HG03378 (cell line): ENCODE measurements at regions not wholly inside any gene's neighbourhood (a gene's known extent, or its start where the extent isn't known, plus 50 kb on each side); places are given as distances from the start of the nearest gene placed in this dataset.
"Not testable (repeated sequence)": the region's sequence is repeated elsewhere in the genome, so short reads cannot be mapped to it uniquely, and the experiment has no call there.

Experiments
- ATAC-seq: cut with Tn5 transposase; IDR thresholded peaks from one replicate; pipeline ENCODE4 v1.9.1; 2021; ENCODE audit warnings: mild to moderate bottlenecking, moderate library complexity; ENCODE audit not compliant: unreplicated experiment

DNA sequence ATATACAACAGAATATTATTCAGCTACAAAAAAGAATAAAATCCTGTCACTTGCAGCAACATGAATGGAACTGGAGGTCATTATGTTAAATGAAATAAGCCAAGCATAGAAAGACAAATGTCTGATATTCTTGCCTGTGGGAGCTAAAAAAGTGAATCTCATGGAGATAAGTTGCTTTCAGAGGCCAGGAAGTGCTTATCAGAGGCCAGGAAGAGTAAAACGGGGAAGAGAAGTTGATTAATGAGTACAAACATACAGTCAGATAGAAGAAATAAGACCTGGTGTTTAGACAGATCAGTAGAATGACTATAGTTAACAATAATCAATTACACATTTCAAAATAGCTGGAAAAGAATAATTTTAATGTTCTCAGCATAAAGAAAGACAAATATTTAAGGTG lies 54.4 kb upstream of the CPHXL start:
- no peak for ATAC-seq

GRCh38 chr16:75781683-75782343 lies 55.5 kb upstream of the CPHXL start:
- ATAC-seq = no peak

DNA sequence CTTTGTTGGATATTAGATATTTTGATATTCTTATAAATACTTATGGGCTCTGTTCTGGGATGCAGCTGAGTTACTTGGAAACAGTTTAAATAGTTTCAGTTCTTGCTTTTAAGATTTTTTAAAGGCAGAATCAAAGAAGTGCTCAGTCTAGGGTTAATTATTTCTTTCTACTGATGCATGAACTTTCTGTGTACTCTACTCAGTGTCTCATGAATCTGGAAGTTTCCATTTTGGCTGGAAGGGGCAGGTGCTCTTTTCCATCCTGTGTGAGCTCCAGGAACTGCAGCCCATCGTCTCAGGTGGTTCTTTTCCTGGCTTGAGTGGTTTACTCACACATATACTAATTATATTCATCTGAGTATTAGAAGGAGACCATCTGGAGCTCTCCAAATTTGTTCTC lies 61.1 kb upstream of the CPHXL start:
- peak; percentile 58 for ATAC-seq

- peak; percentile 83 for ATAC-seq
Measured at GRCh38 chr16:75789237-75789636, 62.9 kb upstream of the CPHXL start.

DNA sequence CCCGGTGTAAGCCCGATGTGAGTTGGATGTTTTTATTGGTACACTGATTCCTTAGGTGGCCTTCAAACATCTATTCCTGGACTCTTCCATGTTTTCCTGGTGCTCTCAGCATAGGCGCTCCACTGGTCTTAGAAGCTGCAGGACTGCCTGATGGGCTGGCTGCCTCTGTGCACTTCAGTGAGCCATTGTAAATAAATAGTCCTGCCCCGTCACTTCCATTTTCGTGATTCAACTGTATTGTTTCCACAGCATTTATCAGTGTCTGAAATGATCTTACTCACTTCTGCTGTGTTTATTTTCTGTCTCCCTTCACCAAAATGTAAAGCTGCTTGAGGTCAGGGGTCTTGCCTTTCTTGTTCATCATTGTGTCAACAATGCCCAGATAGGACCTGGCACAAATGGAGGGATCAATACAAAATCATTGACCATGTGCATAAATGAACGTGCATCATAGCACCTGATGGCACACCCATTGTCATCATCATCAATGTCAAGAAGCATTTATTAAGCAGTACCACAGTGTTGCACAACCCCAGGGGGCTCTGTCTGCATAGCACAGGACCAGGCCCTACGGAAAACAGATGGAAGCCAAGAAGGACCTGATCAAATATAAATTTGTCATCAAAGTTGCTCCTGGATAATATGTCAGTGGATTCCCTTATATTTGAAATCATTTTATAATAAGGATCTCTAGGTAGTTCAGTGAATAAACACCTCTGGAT lies 66.6 kb upstream of the CPHXL start:
- ATAC-seq = no peak

DNA sequence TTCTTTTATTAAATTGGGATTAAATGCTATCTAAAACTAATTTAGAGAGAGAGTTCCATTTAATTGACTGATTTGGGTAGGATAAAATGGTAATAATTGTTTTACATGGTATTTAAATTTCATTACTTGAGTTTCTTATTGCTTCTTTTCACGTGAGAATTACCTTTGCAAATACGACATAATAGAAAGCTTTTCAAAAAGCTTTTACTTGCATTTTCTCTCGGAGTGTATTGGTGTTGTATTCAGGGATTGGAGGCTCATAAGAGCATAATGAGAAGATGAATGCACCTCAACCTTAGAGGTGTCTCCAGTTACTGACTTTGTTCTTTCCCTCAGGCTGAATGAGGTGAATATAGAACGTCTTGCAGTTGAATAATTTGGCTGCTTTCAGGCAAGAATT lies 67.4 kb upstream of the CPHXL start:
- no peak for ATAC-seq

DNA sequence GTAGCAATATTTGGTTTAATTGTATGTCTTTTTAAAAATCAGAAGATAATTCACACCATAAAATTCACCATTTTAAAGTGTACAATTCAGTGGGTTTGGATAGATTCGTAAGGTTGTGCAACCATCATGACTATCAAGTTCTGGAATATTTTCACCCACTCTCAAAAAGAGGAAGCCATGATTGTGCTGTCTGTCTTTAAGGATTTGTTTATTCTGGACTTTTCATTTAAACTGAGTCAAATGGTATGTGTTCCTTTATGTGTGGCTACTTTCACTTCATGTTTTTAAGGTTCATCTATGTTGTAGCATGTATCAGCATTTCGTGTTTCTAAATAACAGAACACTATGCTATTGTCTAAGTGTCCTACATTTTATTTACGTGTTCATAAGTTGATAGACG lies 68.1 kb upstream of the CPHXL start:
- no peak for ATAC-seq

DNA sequence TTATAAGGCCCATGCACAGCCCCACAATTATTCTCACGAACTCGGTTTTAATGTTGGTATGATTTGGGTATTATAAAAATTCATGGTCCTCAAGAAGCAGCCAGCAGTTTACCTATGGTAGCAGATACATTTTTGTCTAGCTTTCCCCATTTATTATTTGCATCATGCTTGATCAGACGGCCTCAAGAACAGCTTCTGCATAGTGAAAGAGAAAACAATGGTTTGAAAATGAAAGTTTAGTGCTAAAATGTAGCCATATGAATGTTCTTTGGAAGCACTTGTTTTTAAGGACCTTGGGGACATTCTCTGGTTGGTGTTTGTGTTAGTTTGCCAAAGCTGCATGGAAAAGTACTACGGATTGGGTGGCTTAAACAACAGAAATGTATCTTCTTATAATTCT lies 72.4 kb upstream of the CPHXL start:
- no peak for ATAC-seq

DNA sequence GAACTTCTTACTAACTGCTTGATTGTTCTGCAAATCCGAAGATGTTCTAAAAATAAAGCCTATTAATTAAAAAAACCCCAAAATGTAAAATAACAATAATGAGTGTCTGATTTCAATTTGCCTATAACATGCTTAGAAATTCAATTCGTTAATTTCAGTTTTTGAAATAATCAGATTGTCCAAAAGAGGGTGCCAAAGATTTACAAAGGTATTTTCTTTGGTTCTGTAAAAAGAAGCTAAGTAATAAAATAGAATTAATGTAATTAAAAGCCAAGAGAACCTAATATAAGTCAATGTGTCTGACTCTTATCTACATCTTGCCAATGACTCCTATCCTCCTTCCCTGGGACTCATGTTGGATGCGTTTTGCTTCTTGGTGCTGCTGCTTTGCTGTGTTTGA lies 75.0 kb upstream of the CPHXL start:
- ATAC-seq = no peak

GRCh38 chr16:75803753-75804152 lies 77.5 kb upstream of the CPHXL start:
- no peak for ATAC-seq

- no peak for ATAC-seq
Measured at GRCh38 chr16:75804368-75804767, 78.1 kb upstream of the CPHXL start.

DNA sequence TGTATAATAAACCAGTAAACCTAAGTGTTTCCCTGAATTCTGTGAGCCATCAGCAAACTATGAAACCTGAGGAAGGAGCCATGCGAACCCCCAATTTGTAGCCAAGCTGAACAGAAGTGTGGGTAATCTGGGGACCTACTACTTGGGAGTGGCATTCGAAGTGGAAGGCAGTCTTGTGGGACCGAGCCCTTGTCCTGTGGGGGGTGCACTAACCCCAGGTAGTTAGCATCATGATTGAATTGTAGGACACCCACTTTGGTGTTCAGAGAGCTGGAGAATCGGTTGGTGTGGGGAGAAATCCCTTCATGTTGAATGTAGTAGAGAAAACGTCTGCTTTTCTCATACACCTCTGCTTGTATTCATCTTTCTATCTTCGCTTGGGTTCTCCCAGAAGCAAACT lies 79.7 kb upstream of the CPHXL start:
- no peak for ATAC-seq

DNA sequence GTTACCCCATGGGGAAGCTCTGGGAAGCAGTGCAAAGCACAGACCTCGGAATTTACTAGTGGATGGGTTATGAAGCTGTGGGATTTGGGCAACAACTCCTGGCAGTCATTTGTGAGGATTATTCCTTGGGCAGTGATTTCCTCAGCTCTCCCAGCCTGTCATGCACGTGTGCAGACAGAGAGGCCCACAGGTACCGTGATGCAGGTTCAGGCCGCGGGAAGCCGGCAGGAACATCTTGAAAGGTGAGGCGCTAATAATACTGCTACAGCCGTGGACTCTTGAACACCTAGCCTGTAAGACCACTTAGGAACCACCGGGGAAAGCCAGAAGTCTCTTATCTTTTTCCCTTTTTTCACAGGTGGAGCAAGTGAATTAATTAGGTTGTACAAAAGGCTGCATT lies 80.2 kb upstream of the CPHXL start:
- no peak for ATAC-seq

DNA sequence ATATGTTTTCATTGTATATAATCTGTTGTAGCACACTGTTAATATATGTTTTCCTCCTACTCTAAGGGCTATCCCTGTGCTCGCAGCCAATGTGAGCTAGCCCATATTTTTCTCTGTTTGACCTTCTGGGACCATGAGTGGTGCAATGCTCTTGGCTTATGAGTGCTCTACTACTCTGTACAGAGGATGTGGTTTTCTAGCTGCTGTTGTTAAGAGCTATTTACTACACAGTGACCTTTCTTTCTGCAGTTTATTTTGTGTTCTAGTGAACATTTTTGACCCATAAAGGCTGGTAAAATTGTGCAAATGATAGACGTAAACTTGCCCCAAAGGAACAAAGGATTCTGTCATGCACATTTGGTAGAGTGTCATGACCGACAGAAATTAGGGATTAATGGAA lies 84.1 kb upstream of the CPHXL start:
- no peak for ATAC-seq

- ATAC-seq = no peak
Measured at GRCh38 chr16:75811020-75811634, 84.8 kb upstream of the CPHXL start.

- no peak for ATAC-seq
Measured at GRCh38 chr16:75818491-75818890, 92.2 kb upstream of the CPHXL start.

GRCh38 chr16:75820672-75821071 lies 94.4 kb upstream of the CPHXL start:
- no peak for ATAC-seq

GRCh38 chr16:75821117-75821516 lies 94.8 kb upstream of the CPHXL start:
- no peak for ATAC-seq

DNA sequence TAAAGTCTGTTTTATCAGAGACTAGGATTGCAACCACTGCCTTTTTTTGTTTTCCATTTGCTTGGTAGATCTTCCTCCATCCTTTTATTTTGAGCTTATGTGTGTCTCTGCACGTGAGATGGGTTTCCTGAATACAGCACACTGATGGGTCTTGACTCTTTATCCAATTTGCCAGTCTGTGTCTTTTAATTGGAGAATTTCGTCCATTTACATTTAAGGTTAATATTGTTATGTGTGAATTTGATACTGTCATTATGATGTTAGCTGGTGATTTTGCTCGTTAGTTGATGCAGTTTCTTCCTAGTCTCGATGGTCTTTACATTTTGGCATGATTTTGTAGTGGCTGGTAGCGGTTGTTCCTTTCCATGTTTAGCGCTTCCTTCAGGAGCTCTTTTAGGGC lies 99.5 kb upstream of the CPHXL start:
- not testable (repeated sequence) for ATAC-seq

- not testable (repeated sequence) for ATAC-seq
Measured at GRCh38 chr16:75827372-75828038, 101.2 kb upstream of the CPHXL start.

GRCh38 chr16:75833385-75833784 lies 107.1 kb upstream of the CPHXL start:
- not testable (repeated sequence) for ATAC-seq
